ENCODE measurements at regions not wholly inside any gene's neighbourhood (a gene's known extent, or its start where the extent isn't known, plus 50 kb on each side); places are given as distances from the start of the nearest gene placed in this dataset.
"Not testable (repeated sequence)": the region's sequence is repeated elsewhere in the genome, so short reads cannot be mapped to it uniquely, and the experiment has no call there.

DNA sequence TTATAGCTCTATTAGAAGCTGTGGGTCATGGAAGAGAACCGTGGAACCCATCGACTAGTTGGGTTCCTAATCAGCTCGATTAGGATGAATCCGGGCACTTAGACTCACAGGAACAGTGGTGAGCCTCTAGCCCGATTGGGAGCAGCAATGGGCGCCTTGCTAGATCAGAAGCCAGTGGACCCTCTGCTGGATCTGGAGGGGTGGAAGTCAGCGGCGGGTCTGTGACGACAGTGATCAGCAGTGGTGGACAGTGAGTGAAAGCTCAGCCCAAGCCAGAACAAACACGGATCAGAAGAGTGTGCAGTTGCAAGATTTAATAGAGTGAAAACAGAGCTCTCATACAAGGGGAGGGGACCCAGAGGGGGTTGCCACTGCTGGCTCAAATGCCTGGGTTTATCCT is 1170.2 kb downstream of the OTOL1 start:
- no peak for DNase-seq

- DNase-seq: no peak
Observed at GRCh38 chr3:162670181-162670580, 1173.6 kb downstream of the OTOL1 start.

DNA sequence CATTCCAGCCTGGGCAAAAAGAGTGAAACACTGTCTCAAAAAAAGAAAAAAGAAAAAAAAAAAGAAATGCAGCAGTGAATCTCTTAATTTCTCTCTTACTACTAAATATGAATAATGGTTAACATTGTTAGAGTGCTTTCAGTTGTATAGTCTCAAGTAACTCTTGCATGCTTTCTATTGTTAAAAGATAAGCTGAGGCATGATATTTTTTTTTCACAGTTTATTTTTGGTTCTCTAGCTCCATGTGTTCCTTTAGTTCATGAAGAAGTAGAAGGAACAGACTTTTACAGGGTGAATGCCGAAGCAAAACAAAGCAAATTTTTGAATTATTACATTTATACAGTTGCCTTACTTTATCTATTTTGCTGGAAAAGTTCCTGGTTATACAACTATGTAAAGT is 1180.9 kb downstream of the OTOL1 start:
- no peak for DNase-seq

DNA sequence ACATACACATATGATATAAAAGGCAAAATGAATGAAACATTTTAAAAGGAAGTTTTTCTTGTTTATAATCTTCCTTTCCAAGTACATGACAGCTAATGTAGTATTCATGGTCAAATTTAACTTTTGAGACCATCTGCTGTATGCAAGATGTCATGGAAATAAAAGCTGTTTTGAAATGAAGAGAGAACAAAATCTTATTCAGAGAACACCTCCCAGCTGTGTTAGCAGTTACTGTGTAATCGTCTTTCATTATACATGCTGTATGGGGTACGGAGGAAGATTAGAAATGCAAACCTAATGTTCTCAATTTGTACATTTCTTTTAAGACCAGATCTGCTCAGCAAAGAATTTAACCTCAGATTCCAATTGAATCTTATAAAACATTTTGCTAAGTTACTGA is 1182.3 kb downstream of the OTOL1 start:
- no peak for DNase-seq

DNA sequence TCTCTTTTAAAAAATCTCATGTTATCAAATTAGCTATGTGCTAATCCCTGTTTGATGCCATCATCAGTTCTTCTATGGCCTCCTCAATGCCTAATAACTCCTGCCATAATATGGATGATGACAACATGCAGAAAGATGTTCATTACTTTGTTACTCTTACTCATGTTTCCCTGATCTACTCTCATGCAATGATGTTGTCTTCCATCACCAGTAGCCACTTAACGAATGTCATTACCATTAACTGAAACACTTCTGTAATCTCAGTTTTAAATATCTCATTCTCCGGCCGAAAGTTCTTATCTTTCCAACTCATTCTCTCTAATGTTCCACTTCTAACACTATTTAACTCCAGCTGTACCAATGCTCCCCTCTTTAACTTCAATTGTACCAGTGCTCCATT is 1187.7 kb downstream of the OTOL1 start:
- no peak for DNase-seq

GRCh38 chr3:162699291-162699690 is 1202.7 kb downstream of the OTOL1 start:
- no peak for DNase-seq

DNA sequence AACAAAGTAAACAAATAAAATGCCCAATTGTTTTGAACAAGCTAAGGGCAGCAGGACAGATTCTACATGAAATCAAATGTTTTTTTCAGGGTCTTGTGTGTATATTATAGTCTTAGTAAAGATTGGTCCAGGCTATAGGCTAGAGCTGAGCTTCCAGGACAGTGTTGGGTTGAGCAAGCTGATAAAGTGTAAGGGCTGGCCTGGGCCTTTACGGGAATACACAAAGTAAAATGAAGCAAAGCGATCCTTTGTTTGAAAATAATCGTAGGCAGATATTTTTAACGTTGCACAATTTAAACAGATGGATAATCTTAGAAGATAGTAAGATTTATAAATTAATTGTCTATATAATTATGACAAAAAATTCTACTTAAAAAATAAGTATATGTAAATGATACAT is 1204.6 kb downstream of the OTOL1 start:
- DNase-seq: no peak

GRCh38 chr3:162702768-162703385 is 1206.3 kb downstream of the OTOL1 start:
- no peak for DNase-seq

DNA sequence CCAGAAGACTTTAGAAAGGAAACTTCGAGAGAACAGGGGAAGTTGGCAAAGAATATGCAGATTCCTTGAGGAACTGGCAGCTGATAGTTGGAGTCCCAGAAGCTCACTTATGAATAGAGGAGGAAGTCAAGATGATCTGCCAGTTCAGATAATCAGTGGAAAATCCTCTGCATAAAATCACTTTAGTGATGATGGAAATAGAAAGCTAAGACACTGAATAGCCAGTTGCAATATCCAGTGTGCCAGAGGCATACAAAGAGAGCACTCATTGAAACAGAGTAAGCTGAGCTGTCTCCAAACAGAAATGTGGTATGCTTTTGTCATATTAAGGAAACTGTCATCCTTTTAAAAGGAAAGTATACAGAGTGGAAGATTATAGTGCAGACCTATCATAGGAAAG is 1207.6 kb downstream of the OTOL1 start:
- DNase-seq: no peak

GRCh38 chr3:162704799-162705385 is 1208.3 kb downstream of the OTOL1 start:
- no peak for DNase-seq

- DNase-seq: not testable (repeated sequence)
Observed at GRCh38 chr3:162708394-162708793, 1211.8 kb downstream of the OTOL1 start.

- DNase-seq: peak; percentile 30
Observed at GRCh38 chr3:162708942-162709706, 1212.5 kb downstream of the OTOL1 start.

- DNase-seq: no peak
Observed at GRCh38 chr3:162710332-162711112, 1213.9 kb downstream of the OTOL1 start.

GRCh38 chr3:162717074-162717473 is 1220.5 kb downstream of the OTOL1 start:
- DNase-seq: not testable (repeated sequence)

- DNase-seq: no peak
Observed at GRCh38 chr3:162718697-162719096, 1222.1 kb downstream of the OTOL1 start.

DNA sequence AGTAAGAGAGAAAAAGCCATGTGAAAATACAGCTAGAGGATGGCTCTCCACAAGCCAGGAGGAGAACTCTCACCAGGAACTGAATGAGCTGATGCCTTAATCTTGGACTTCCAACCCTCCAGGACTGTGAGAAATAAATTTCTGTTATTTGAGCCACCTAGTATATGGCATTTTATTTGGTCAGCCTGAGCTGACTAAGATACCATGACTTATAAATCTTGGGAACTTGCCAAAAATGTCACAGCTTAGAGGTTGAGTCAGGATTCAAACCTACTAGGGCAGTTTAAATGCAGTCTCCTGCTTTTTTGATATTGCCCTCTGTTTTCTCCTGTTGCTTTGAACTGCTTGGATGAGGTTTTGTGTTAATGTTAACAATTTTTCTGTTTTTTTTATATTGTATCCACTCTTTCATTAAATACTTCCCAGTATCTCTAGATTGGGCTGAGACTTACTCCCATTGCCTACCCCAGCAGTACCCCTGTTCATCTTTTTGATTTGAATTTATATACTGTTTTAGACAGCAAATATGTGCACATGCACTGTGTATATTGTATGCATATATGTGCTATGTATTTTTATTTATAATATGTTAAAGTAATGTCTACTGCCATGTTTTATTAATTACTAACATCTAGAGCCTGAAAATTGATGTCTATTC is 1223.2 kb downstream of the OTOL1 start:
- DNase-seq: peak; percentile 92

GRCh38 chr3:162721736-162722135 is 1225.1 kb downstream of the OTOL1 start:
- DNase-seq: no peak

- no peak for DNase-seq
Observed at GRCh38 chr3:162722337-162722736, 1225.7 kb downstream of the OTOL1 start.

DNA sequence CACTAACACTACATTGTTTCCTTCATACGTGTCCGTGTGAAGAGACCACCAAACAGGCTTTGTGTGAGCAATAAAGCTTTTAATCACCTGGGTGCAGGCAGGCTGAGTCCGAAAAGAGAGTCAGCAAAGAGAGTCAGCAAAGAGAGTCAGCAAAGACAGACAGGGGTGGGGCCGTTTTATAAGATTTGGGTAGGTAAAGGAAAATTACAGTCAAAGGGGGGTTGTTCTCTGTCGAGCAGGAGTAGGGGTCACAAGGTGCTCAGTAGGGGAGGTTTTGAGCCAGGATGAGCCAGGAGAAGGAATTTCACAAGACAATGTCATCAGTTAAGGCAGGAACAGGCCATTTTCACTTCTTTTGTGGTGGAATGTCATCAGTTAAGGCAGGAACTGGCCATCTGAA is 1226.2 kb downstream of the OTOL1 start:
- DNase-seq: not testable (repeated sequence)

DNA sequence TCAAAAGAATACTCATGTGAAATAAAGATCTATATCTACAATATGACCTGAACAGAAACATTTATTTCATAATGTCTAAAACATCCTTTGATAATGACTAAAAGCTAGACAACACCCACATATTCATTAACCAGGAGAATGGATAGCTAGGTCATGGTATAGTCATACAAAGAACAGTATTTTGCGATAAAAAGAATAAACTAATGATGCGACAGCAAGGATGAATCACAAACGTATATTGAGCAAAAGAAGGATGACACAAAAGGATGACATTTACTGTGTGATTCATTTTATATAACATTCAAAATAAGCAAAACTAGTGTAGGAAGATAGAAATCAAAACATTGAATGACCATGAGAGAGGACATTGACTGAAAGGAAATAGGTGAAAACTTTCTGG is 1233.1 kb downstream of the OTOL1 start:
- peak; percentile 8 for DNase-seq

- DNase-seq: not testable (repeated sequence)
Observed at GRCh38 chr3:162731961-162732360, 1235.4 kb downstream of the OTOL1 start.

DNA sequence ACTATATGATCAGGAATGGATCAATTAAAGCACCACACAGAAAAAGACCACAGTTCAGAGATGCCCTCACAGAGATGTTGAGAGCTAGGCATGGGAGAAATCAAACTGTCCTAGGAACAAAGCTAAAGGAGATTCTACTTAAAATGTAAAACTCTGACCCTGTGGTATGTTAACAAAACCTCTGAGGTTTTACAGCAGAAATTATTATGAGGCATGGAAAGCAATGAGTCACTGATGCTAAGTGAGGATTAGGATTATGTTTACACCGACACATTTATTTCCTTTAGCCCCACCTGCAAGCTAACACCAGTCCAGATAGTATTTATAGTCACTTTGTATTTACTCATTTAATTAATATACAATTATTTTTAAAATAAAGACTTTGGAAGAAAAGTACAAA is 1242.2 kb downstream of the OTOL1 start:
- DNase-seq: peak; percentile 10

All from fibroblast of skin of abdomen (primary cell).